HG02840 (cell line): ENCODE measurements at regions not wholly inside any gene's neighbourhood (a gene's known extent, or its start where the extent isn't known, plus 50 kb on each side); places are given as distances from the start of the nearest gene placed in this dataset.

Source experiments
- ATAC-seq: cut with Tn5 transposase; IDR thresholded peaks from one replicate; pipeline ENCODE4 v1.9.1; 2021; ENCODE audit warnings: mild to moderate bottlenecking, moderate library complexity, moderate number of reproducible peaks; ENCODE audit not compliant: unreplicated experiment, low FRiP score

- ATAC-seq = no peak
These were observed 372.7 kb downstream of the ARL4A start for GRCh38 chr7:13060173-13060572.

DNA sequence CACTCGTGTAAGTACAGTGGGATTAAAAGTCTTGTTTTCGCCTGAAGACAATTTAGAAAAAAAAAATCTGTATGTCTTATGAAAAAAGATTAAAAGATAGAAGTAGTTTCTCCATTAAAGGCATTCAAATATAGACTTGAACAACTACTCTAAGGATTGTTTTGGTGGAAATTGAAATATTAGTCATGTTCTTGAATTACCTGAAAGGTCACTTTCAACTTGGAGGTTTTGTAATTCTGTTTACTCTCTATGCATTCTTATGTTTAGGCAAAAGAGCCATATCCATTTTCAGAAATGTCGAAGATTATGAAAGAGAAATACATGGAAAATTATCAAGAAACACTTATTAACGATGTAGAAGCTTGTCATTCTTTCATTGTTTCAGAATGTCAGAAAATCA is 373.7 kb downstream of the ARL4A start:
- no peak for ATAC-seq

DNA sequence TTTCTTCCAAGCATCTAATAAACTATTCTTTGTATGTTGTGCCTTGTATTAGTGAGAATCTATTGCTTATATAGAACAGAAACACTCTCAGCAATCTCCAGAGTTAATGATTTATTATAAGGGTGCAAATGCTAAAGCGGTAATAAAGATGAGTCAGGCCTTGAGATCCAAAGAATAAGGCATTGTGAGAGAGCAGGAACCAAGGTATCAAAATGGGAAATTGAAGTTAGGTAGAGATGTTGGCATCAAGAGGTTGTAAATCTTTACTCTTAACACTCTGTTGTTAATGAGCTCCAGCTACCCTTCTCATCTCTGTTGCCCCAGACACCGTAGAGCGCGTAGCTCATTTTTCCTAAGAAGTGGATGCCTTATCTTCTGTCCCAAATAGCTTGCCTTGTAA is 375.2 kb downstream of the ARL4A start:
- no peak for ATAC-seq

DNA sequence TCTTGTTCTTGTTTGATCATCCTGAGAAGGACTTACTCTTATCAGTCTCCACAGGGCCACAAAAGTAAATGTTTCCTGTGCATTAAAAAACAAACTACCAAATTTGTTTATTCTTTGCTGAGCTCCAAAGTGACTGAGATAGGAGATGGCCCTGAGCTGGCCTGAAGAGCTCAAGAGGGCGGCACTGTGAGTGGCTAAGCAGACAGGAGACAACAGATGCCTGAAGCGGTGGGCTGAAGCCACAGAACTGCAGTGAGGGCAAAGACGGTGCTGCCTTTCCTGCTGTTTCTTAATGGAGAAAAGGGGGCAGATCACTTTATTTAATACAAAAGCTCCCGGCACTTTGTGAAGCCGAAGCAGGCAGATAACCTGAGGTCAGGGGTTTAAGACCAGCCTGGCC is 379.6 kb downstream of the ARL4A start:
- no peak for ATAC-seq

- ATAC-seq = no peak
These were observed 380.6 kb downstream of the ARL4A start for GRCh38 chr7:13068032-13068431.

- no peak for ATAC-seq
These were observed 382.4 kb downstream of the ARL4A start for GRCh38 chr7:13069841-13070240.

- ATAC-seq = no peak
These were observed 384.6 kb downstream of the ARL4A start for GRCh38 chr7:13072014-13072413.

DNA sequence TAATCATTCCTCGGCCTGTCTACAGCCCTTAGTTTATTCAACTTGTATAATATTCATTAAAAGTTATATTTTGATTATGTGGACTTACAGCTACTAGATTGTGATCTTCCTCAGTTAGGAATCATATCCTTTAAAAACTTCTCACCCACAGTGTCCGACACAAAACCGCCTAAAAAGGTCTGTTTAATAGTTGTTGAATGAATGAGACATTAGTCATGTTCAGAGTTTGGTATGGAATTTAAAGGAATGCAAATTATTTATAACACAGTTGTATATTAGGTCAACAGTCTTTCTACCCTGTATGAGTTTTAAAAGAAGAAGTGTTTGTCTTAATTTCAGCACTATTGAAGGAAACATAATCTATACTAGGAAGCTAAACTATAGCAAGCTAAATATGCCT is 390.0 kb downstream of the ARL4A start:
- no peak for ATAC-seq

GRCh38 chr7:13078105-13078504 is 390.7 kb downstream of the ARL4A start:
- ATAC-seq = no peak

DNA sequence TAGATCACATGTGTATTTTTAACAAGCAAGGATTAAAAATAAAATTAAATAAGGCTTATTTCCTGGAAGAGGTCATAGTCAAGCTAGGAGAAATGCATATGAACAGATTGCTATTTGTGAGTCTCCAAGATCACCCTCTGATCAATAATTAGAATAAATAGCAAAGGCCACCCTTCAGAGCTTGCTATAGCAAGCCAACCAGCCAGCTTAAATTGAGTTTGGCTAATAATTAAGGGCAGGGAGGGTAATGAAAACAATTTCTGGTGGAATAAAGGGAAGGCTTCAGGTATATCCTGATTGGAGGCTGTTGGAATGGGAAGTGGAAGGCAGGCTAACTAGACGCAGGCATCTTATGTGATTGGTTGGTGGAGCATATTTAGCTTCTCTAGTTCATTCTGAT is 403.5 kb downstream of the ARL4A start:
- no peak for ATAC-seq

DNA sequence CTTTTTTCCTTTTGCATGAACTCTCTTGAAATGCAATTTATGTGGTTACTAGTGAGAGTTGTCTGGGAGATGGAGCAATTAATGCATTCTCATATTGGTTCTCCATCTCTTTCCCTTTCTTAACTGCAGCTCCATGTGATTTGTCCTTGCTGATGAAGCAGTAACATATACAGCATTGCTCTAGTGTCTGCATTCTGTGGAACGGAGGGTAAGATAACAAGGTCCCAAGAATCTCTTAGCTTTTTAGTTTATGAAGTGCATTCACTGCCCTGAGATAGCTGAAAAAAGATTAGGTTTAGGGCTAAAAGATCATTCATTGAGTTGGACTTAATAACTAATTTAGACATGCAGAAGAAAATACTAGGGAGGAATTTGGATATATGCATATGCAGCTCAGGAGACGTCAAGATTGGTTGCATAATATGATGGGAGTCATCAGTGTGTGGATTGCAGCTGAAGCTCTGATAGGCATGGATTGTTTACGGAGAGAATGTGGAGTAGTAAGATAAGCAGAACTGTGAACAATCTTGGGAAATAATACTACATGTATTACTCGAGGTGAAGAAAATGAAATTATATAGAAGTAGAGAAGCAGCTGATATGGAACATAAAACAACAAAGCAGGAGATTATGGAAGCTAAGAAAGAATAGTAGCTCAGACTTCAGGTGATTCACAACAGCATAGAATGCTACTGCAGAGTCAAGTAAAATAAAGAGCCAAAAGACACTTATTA is 404.7 kb downstream of the ARL4A start:
- no peak for ATAC-seq

DNA sequence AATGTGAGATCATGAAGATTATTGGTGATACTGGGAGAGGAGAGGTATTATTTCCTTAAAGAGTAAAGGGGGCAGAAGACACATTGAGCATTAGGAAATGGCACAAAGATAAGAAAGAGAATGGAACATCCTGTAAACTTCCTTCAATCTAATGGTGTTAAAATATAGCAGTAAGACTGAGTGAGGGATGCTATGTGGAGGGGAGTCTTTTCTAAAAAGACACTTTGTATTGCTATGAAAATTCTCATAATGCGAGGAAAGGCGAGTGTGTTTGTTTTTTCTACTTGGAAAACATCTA is 405.2 kb downstream of the ARL4A start:
- ATAC-seq = no peak

DNA sequence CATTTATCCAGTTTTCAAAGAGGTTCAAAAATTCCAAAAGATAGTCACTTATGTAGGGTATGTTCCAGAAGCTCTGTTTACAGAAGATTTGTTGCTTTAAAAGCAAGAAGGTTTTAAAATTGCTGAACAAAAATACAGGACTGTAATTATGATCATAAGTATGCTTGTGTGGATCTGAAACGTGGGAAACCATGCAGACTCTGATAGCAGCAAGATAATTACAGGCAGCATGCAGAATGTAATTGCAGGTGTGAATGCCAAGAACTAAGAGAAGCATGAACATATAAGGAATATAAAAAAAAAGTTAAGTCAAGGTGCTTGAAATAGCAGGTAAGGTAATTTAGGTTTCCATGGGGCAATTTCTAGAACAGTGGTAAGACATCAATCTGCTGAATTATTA is 405.7 kb downstream of the ARL4A start:
- ATAC-seq = no peak

DNA sequence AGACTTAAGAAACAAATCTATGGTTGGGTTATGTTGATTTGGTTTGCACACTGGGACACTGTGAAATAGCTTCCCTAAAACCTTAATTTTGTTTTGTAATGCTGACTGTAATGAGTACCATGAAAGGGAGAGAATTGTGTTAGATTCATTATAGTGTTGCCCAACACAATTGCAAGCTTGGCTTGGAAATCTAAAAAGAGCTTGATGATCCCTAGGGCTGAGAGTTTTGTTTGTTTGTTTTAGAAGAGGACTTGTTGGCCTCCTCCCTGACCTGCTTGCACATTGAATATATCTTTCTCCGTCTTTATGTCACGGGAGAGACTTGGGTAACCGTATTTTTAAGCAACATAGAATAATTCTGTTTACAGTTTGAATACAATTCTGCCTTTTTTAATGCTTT is 410.1 kb downstream of the ARL4A start:
- no peak for ATAC-seq

DNA sequence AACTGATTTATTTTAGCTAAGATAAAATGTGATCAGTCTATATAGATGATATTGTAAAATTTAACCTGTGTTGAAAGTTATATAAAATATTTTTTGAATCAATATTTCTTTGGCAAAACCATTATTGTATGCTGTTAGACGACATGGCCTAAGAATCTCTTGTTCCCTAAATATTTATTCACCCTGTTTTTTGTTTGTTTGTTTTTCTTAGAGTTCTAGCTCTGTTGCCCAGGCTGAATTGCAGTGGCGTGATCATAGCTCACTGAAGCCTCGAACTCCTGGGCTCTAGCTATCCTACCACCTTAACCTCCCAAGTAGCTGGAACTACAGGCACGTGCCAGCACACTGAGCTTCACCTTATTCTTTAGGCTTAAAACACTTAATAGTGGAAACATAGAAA is 410.7 kb downstream of the ARL4A start:
- no peak for ATAC-seq

DNA sequence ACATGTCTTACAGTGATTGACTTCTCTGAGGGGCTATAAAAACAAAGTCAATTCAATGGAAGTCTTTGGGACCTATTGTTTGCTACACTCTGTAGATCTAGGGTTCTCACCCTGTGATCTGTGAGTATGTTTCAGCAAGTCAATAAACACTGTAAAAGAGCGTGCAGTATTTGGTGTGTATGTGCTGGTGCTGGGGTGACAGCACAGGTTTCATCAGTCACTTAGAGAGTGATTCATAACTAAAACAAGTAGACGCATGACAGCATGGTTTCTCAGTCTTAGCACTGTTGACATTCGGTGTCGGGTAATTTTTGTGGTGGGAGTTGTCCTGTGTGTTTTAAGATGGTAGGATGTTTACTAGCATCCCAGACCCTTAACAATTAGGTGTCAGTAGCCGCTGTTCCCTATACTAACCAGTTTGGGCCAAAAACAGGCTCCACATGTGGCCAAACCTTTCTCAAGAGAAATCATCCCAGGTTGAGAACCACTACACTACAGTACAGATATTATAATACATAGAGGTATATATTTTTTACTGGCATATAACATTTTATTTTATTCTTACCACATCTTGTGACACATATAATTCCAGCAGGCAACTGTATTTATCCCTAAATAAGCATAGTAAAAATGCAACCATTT is 411.8 kb downstream of the ARL4A start:
- ATAC-seq = no peak

DNA sequence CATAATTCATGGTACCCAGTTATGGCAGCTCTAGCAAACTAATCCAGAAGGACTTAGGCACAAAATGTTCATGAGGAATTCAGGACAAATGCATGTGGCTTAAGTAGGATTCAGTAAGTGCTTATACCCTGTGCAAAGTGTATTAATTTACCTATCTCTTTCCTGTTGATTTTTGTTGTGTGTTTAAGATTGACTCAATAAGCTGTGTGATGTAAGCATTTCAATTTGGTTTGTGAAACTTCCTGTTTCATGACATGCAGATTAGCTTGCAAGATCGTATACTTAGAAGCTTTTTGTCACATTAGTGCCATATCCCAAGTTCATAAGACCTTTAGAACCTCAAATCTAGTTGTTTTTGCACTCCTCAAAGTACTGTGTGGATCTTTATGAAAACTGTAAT is 416.7 kb downstream of the ARL4A start:
- ATAC-seq = no peak

DNA sequence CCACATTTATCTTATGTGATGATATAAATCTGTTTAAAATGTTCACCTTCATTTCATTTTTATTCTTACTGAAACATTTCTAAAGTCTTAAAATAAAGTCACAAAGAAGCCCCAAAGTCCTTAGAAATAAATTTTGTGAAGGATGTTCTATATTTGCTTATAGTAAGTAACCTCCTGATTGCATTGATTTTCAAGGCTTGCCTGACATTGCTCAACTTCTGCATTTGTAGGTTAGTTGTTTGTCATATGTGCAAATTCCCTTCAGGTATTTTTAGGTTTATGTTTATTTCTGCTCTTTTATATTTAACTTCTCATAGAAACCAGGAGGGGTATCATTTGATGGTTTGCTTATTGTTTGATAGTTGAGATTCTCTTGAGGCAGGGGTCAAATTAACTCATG is 417.8 kb downstream of the ARL4A start:
- ATAC-seq = no peak

- no peak for ATAC-seq
These were observed 419.1 kb downstream of the ARL4A start for GRCh38 chr7:13106513-13106912.

DNA sequence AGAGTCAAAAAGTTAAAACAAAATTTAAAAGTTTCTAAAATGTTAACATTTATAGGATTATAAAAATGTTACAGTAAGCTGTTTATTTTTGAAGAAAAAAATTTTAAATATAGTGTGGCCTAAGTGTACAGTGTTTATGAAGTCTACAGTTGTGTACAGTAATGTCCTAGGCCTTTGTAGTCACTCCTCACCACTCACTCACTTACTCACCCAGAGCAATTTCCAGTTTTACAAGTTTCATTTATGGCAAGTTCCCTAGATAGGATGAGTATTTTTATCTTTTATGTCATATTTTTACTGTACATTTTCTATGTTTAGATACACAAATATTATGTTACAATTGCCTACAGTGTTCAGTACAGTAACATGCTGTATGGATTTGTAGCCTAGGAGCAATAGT is 419.9 kb downstream of the ARL4A start:
- ATAC-seq = no peak

- ATAC-seq = no peak
These were observed 420.6 kb downstream of the ARL4A start for GRCh38 chr7:13108061-13108460.

DNA sequence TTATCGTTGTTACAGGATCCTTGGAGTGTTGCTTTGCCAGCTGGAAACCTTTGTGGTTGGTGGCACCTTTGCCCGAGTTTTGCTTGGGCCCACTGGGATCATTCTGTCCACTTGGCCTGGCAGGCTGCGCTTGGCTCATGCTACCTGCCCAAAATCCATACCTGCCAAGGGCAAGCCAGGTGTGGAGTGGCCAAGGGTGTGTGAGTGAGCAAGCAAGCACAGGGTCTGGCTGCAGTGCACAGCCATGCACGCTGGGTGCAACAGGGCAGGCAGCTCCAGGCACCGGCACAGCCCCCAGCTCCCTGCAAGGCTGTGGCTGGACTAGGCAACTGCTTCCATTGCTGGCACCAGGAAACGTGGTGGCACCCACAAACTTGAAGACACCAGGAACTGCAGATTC is 421.8 kb downstream of the ARL4A start:
- no peak for ATAC-seq

GRCh38 chr7:13110107-13110506 is 422.7 kb downstream of the ARL4A start:
- ATAC-seq = no peak
